ENCODE measurements at regions not wholly inside any gene's neighbourhood (a gene's known extent, or its start where the extent isn't known, plus 50 kb on each side); places are given as distances from the start of the nearest gene placed in this dataset.

GRCh38 chr21:24890021-24890420 lies 717.3 kb downstream of the MRPL39 start:
- no peak for DNase-seq (ENCODE audit: low spot score)

DNA sequence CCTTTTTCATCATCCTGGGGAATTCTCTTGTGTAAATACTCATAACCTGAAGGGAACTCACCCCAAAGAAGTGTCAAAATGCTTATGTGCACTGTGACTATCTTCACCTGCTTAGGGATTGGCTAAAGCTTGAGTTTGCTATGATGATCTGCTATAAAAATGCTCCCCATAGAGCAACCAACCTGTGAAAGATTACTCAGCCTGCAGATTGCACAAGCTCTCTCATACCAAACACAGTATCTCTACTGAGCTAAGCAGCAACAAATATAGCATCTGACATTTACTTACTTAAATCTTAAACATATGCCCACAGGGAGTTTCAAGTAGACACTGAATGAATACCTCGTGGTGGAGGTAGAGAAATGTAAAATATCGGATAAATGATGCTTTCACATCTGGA lies 725.8 kb downstream of the MRPL39 start:
- no peak for DNase-seq (ENCODE audit: low spot score)

DNA sequence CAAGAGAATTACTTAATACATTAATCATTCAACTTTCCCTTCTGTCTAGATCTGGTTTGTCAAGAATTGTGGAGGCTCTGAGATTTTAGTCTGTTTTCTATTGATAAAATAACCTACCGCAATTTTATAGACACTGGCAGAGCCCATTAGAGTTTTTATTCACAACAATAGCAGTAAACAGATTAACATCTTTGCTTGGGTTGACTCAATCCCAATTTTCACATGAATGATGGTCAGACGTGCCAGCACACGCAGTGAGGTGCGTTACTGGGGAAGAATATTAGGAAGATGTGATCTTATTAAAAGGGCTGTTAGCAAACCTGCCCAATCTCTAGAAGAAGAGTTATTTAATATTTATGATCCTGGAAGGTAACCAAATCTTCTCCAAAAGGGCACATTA lies 736.6 kb downstream of the MRPL39 start:
- DNase-seq (ENCODE audit: low spot score), result no peak

DNA sequence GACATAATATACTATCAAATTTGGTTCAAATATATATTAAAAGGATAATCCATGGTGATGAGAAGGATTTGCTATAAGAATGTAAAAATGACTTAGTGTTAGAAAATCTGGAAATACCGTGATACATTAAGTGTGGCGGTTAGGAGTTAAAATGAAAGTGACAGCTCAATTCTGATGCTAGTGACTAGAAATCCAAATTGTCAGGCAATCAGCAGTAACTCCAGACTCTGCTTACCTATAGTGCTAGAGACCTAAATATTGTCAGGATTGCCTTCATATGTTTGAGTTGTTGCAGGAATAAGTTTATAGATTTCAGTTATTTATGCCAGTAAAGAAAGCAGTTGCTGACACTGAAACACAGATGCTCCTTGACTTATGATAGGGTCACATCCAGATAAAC lies 737.4 kb downstream of the MRPL39 start:
- DNase-seq (ENCODE audit: low spot score), result no peak

GRCh38 chr21:24868117-24868516 lies 739.2 kb downstream of the MRPL39 start:
- no peak for DNase-seq (ENCODE audit: low spot score)

DNA sequence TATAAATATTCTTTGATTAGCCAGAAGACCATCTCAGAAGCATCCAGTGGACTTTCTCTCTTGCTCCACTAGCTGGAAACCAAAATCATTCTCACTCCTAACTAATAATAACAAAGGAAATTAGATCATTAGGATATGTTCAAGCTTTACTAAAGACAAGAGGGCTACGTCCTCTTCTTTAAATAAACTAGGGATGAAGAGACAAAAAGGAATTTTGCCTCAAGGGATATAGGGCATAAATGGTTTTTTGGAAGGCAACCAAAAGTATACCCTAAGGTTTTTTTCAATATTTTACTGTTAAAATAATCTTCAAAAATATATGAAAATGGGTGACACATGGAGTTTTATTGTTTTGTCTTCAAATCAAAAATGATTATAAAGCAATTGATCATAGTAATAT lies 745.8 kb downstream of the MRPL39 start:
- no peak for DNase-seq (ENCODE audit: low spot score)

- DNase-seq (ENCODE audit: low spot score), result no peak
Measured at GRCh38 chr21:24856326-24856725, 751.0 kb downstream of the MRPL39 start.

- no peak for DNase-seq (ENCODE audit: low spot score)
Measured at GRCh38 chr21:24852610-24853195, 754.6 kb downstream of the MRPL39 start.

DNA sequence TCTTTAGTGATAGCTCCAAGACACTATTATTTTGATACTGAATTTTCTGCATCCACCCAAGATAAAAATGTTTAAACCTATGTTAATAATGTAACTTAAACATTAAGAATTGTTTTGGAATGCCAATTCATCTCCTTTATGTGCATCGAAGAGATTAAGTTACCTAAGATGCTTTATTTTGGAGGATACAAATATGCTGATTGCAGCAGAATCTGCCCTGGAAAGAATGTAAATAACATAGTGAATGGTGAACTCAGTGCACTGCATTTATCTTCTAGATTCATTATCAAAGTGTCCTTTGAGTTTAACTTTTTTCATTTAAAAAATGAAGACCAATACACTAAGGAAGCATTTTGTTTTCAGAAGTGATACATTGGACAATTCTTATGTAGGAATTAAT lies 757.2 kb downstream of the MRPL39 start:
- DNase-seq (ENCODE audit: low spot score), result no peak

- DNase-seq (ENCODE audit: low spot score), result no peak
Measured at GRCh38 chr21:24844671-24845070, 762.6 kb downstream of the MRPL39 start.

GRCh38 chr21:24840287-24840686 lies 767.0 kb downstream of the MRPL39 start:
- no peak for DNase-seq (ENCODE audit: low spot score)

- no peak for DNase-seq (ENCODE audit: low spot score)
Measured at GRCh38 chr21:24832961-24833360, 774.3 kb downstream of the MRPL39 start.

- no peak for DNase-seq (ENCODE audit: low spot score)
Measured at GRCh38 chr21:24829397-24829796, 777.9 kb downstream of the MRPL39 start.

GRCh38 chr21:24826822-24827221 lies 780.5 kb downstream of the MRPL39 start:
- DNase-seq (ENCODE audit: low spot score), result no peak

GRCh38 chr21:24825348-24825747 lies 781.9 kb downstream of the MRPL39 start:
- no peak for DNase-seq (ENCODE audit: low spot score)

GRCh38 chr21:24824209-24824608 lies 783.1 kb downstream of the MRPL39 start:
- no peak for DNase-seq (ENCODE audit: low spot score)

DNA sequence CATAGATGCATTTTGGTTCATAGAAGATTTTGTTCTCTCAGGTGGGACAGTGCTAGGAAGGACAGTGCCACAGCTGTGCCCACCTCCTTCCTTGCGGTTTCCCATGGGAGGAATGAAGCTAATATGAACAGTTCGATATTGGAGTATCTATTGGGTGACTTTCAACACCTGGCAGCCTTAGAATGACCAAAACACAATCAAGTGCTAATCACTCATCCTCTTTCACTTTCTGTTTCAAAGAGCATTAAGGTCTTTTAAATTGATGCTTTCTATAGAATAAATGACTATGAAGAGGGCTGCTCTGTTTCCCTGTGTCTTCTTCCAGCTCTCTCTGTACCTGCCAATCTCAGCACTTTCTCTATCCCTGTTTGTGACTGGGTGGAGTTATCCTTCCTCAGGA lies 784.0 kb downstream of the MRPL39 start:
- DNase-seq (ENCODE audit: low spot score), result no peak

DNA sequence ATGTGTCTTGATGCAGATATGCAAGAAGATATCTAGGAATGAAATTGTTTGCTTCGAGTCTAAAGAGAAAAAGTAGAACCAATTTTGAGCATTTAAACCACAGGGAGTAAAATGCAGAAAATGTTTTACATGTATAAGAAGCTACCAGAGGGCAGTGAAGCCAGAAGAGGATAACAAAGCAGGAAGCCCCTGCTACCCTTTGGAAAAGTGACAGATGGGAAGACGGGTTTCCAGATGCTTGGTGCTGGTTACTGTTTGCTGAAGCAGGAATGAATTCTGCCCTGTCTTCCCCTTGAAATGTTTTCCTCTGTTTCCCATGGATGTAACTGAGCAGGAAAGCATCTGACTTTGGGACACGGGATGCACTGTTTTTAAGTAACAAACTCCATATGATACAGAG lies 822.2 kb downstream of the MRPL39 start:
- no peak for DNase-seq (ENCODE audit: low spot score)

GRCh38 chr21:24781146-24781545 lies 826.1 kb downstream of the MRPL39 start:
- no peak for DNase-seq (ENCODE audit: low spot score)

GRCh38 chr21:24759348-24760075 lies 847.8 kb downstream of the MRPL39 start:
- DNase-seq (ENCODE audit: low spot score), result no peak

DNA sequence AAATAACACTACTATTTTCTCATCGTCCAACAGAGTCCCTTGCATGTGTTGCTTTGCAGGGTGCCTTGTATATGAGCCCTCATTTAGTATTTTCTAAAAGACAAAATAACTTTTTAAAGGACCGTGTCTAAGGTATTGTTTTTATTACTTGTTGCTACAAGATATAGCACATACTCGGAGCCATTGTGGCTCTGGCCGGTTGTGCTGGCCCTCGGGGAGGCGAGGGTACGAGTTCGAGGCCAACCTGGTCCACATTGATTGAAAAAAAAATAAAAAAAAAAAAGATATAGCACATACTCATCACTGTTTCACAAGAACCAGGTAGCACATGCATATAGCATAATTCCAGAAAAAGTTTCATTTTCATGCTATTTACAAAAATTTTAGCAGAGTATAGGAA lies 869.2 kb downstream of the MRPL39 start:
- no peak for DNase-seq (ENCODE audit: low spot score)

- no peak for DNase-seq (ENCODE audit: low spot score)
Measured at GRCh38 chr21:24737296-24737850, 869.9 kb downstream of the MRPL39 start.

DNA sequence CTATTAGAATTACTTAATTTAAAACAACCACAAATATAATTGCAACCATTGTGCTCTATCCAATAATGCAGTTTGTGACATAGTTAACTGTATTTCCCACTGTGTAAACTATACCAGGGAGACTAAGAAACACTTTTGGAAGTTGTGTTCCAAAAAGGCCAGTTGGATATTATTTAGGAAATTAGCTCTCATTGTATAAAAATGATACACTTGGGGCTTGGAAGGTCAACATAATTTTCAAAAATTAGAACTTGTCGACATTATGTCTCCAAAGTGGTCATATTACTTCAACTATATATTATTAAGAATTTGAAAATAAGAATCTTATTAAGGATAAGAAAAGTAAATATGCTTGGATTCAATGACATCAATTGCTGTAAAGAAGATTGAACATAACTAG lies 876.6 kb downstream of the MRPL39 start:
- no peak for DNase-seq (ENCODE audit: low spot score)

GRCh38 chr21:24729568-24729967 lies 877.7 kb downstream of the MRPL39 start:
- no peak for DNase-seq (ENCODE audit: low spot score)
